HG03432 (cell line): ENCODE measurements at regions not wholly inside any gene's neighbourhood (a gene's known extent, or its start where the extent isn't known, plus 50 kb on each side); places are given as distances from the start of the nearest gene placed in this dataset.
A peak's percentile ranks its signal among the peaks of the same experiment; 100 is the strongest.

Experiments used
- ATAC-seq: cut with Tn5 transposase; IDR thresholded peaks from one replicate; pipeline ENCODE4 v1.9.1; 2021; ENCODE audit warnings: mild to moderate bottlenecking, moderate library complexity; ENCODE audit not compliant: unreplicated experiment

- ATAC-seq: no peak
Measured at GRCh38 chr4:53654300-53654758, 63.0 kb upstream of the LNX1 start.

GRCh38 chr4:53653484-53654053 is 62.3 kb upstream of the LNX1 start:
- ATAC-seq: peak; percentile 78

- ATAC-seq: no peak
Measured at GRCh38 chr4:53651156-53651735, 60.0 kb upstream of the LNX1 start.

- no peak for ATAC-seq
Measured at GRCh38 chr4:53649357-53649756, 58.1 kb upstream of the LNX1 start.

GRCh38 chr4:53647547-53647946 is 56.3 kb upstream of the LNX1 start:
- ATAC-seq: peak; percentile 67

- ATAC-seq: no peak
Measured at GRCh38 chr4:53646795-53647194, 55.5 kb upstream of the LNX1 start.

GRCh38 chr4:53645108-53645507 is 53.8 kb upstream of the LNX1 start:
- no peak for ATAC-seq

- ATAC-seq: peak; percentile 31
Measured at GRCh38 chr4:53644607-53645006, 53.3 kb upstream of the LNX1 start.
